HG03097 (cell line): ENCODE measurements at regions not wholly inside any gene's neighbourhood (a gene's known extent, or its start where the extent isn't known, plus 50 kb on each side); places are given as distances from the start of the nearest gene placed in this dataset.

ENCODE experiments used
- ATAC-seq: cut with Tn5 transposase; IDR thresholded peaks from one replicate; pipeline ENCODE4 v1.9.1; 2021; ENCODE audit not compliant: unreplicated experiment, low FRiP score

DNA sequence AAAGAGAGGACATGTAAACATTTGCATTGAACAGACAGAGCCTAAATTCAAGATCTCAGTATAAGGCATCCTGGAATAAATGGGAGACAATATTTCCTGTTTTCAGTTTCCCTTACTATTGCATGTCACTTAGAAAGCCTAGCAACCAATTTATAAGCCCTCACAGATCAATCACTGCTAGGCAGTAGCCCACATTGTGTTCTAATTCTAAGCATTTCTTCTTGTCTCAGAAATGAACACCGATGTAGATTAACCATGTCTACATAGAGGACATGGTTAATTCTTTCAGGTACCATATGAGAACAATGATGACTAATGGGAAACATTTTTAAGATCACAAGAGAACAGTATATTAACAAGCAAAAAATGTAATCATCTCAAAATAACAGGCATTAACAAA is 79.6 kb upstream of the HMHB1 start:
- ATAC-seq = no peak

DNA sequence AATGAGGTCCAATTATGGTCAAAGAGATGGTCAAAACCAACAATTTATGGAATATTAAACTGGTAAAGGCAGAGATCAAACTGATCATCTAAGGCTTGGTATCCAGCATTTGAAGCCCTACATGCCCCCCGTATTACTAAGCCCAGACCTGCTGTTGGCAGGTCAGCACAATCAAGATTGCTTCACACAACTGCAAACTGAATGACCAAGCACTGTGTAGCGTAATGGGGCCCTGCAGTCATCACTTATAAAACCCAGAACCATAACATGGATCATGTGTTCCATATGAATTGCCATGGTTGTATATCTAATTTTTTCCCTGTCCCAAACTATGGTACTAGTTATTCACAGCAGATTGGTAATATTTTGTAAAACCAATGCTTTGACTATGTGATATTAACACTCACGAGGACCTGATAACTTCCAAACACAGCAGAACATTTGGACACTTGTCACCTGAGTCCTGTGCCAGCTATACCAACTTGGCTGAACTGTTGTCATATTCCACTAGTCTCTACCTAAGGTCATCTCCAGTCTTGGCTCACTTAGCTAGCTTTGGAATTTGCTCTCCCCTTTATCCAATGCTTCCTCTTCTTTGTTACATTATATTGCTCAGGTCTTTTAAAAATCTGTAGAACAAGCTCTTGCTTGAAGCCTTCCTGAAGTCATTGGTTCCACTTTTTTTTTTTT is 81.7 kb upstream of the HMHB1 start:
- no peak for ATAC-seq

DNA sequence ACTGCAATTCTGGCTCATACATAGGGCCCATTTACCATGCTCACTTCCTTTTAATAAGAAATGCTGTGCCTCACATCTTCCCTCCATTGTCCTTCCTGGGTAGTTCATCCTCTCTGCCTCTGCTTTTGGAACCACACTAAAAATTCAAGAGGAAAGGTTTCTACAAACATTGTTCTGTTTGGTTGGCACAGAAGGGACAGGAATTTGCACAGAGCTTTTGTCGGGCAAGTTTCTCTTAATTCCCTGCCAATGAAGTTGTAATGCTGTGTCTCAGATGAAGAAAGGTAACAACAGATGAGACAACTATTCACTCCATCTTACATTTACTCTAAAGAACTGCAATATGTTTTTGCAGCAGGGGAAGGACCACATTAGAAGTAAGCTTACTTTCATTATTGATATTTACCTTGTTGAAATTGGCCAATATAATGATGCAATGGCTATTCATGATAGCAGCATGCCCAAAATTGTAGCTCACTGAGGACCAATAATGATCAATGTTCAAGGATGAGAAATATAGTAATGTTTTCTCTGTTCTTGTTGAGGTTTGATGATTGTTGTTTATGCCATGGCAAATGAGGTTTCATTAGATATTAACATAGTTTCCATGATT is 82.5 kb upstream of the HMHB1 start:
- no peak for ATAC-seq

DNA sequence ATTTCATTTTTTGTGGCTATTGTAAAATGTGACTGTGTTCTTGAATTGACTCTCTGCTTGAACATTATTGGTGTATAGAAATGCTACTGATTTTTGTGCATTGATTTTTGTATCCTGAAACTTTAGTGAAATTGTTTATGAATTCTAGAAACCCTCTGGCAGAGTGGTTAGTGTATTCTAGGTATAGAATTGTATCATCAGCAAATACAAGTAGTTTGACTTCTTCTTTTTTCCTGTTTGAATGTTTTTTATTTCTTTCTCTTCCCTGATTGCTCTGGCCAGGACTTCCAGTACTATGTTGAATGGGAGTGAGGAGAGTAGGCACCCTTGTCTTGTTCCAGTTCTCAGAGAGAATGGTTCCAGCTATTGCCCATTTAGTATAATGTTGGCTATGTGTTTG is 88.8 kb upstream of the HMHB1 start:
- ATAC-seq = no peak

DNA sequence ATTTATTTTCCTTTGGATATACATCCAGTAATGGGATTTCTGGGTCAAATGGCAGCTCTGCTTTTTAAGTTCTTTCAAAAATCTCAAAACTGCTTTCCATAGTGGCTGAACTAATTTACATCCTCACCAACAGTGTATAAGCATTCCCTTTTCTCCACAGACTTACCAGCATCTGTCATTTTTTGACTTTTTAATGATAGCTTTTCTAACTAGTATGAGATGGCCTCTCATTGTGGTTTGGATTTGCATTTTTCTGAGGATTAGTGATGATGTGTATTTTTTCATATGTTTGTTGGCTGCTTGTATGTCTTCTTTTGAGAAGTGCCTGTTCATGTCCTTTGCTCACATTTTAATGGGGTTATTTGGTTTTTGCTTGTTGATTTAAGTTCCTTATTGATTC is 90.0 kb upstream of the HMHB1 start:
- no peak for ATAC-seq

DNA sequence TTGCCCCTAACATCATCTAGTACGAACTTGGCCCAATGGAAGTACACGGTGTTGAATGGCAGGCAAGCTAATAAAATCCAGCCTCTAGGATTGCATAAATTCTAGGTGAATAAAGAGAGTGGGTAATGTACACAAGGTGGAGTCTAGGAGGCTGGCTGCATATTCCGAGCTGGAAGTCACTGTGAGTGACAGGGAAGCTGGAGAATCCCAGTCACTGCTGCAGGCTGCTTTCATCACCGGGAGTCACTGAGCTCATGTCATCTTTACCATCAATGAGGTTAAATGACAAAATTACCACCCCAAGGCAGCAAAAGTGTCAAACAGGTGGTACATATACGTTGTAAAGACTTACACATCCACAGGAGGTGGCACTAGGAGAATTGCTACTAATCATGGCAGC is 91.3 kb upstream of the HMHB1 start:
- no peak for ATAC-seq

DNA sequence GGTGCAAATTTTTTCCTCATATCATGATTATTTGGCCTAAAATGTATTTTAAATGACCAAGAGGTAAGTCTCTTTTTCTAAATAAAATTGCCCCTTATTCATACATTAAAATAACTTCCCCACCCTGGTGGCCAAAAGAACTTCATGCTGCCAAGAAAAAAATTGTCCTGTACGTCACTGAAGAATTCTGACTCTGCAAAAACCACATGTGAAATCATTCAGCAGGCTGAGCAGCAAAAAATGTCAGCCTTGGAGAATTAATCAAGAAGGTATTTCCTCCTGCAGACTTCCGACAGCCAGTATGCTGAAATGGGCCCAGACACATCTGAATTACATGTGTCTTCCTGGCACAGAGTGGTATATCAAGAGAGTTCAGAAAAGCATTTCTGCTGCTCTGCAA is 94.6 kb upstream of the HMHB1 start:
- no peak for ATAC-seq

DNA sequence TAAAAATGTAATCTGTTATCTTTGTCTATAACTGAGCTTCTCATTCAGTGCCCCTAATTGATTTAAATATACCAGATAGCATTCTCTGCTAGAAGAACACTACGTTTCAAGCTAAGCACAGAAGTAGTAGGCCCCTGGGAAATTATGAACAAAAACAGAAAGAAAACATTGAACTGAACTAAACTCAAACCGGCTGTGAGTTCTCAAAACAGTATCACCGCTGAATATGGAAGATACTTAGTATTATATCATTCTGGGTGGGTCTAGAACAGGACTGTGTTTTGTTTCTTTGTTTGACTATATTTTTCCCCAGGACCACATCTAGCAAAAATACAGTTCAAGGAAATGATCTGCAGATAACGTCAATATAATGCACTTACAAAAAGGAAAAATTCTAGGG is 95.1 kb upstream of the HMHB1 start:
- no peak for ATAC-seq

DNA sequence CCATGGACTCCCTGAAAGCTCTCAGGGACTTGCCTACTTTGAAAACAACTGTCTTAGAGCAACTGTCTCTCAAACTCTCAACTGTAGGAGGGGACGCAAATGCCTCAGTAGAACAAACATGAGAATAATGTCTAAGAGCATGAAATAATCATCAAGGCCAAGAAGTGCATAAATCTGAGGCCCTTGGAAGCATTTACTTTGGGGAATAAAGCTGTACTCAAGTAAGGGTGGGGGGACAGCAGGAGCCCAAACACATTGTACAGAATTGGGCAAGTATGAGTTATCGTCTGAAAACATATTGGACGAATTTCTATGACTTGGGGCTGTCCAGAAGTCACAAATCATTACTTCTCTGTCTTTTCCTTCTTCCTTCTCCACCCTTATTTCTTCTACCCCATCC is 96.3 kb upstream of the HMHB1 start:
- ATAC-seq = no peak

DNA sequence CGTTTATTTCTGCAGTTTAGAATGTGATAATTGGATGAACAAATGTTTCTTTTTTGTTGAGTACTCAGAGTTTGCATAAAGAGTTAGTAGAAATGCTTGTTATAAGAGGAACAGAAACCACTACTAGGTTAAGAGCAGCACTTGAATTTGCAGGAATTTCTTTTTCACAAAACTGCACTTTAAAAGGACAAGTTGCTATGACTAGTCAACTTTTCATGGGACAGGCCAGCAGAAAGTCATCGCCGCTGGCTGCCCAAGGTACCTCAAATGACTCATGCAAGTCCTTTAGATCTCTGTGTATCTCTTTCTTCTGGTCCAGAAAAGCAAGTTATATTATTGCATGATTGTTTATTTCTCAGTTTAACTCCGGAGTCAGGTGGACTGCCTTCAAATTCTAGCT is 97.3 kb upstream of the HMHB1 start:
- no peak for ATAC-seq

DNA sequence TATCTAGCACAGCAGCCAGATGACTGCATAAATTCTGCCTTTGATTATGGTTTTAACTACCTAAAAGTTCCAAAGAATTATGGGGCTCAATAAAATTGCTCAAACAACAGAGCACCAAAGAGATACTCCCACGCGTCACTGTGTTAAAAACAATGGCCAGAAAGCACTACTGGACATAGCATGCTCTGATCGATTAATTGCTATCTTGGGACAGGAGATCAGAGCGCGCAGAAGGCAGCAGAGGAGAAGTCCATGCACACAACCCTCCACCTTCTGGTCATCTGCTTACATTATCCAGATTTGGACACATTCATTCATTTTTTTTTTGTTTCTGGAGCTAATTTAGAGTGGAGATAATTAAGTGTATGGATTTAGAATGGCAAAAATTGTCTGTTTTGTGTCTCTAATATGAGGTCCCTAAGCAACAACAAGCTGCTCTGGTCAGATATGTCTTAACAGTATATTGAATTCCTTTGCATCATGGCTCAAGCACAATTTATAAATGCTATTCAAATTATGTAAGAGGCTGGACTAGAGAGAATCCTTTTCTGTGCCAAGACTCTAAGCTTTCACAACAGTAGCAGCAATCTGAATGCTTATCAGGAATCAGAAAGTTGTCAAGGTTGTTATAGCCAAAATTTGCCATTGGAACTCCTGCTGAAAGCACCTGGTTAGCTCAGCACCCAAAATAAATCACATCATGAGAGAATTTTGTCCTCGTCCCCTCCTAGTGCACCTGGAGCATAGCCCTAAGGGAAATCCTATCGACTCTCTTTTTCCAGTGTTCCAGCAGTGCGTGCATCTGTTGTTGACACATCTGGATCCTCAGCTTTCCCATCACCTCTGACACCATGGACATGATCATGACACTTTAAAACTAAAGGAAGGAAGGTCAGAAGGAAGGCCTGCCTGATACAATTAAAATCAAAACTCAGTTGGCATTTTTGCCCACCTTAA is 98.6 kb upstream of the HMHB1 start:
- no peak for ATAC-seq

DNA sequence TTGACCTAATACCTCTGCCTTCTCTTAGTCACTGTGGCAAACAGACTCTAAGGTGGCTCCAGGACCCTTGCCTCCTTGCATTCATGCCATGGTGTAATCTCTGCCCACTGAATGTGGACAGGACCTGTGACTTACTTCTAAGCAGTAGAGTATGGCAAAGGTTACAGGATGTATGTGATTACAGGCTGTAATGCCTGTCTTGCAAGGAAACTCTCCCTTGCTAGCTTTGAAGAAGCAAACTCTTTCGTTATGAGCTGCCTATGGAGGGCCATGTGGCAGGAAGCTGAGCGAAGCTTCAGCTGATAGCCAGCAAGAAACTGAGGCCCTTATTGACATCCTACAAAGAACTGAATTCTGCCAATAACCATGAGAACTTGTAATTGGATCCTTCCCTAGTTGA is 103.3 kb upstream of the HMHB1 start:
- ATAC-seq = no peak

DNA sequence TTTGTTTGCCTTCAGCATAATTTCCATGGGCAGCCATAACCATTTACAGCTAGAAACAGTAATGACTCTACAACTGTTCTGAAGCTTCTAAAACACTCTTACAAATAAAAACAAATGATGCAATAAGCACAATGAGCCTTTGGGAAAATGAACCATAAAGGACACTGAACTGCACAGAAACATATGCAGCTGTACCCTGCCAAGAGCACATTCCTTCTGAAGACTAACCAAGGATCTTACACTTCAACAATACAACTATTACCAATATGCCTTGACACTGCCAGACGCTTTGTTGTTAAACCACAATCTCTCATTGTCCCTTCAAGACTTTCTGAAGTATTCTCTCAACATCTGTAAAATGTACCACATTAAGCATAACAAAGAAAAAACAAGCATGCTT is 104.2 kb upstream of the HMHB1 start:
- ATAC-seq = no peak

DNA sequence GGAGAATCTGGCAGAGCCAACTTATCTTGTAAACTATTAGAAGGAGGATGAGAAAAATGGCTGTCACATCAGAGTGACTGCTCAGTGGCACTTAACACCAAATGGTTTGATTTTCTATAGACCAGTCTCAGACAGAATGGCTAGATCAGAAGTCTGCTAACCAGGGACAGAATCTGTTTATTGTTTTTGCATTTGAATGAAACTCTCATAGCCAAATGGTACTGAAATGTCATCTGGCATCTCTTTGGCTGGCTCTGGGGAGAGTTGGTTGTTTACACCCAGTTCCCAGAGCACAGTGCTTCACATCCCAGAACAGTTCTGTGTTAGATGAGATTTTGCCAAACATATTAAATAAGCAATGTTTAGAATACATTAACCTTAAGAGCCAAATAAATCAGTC is 106.6 kb upstream of the HMHB1 start:
- ATAC-seq = no peak

DNA sequence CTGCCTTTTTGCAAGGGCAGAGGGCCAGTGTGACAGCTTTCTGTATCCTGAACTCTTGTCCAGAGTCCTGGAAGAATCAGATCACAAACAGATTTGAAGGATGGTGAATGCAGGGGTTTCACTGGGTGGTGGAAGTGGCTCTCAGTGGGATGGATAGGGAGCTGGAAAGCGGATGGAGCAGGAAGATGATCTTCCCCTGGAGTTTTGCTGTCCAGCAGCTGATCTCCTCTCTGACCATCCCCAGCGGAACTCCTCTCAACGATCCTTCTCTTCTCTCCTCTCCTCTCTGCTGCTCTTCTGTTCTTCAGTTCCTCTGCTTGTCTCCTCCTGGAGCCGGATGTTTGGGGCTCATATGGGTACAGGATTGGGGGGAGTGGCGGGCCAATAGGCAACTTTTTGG is 108.3 kb upstream of the HMHB1 start:
- no peak for ATAC-seq

DNA sequence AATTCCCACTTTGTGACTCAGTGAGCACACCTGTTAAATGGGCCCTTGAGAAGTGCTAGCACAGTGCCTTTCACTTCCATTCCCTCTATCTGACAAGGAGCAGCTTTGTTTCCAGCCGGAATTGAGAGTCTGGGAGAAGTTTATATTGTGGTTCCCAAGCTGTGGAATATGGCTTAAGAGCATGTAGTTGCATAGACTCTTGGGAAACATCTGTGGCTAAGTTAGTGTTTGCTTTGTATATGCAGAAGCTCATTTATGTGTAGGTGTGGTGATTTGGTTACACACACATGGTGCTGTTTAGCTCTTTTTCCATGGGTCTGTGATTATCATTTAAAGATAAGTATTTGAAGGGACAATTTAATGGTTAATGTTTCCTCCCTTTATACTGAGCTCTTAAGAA is 110.5 kb upstream of the HMHB1 start:
- no peak for ATAC-seq

DNA sequence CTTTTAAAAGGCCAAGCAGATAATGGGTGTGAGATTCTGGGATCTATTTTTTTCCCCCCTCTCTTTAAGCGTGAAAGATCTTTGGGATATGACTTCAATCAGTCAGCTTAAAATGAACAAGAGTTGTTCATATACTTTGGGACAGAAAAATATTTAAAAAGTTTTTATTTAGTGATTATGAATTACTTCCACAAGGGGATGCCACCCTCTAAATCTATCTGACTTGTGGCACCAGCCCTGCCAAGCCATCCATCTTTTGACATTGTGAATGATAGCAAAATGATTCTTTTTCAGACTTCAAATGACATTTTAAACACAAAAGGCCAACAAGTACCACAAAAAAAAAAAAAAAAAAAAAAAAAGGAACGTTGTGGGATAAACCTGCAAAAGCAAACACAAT is 111.0 kb upstream of the HMHB1 start:
- ATAC-seq = no peak

DNA sequence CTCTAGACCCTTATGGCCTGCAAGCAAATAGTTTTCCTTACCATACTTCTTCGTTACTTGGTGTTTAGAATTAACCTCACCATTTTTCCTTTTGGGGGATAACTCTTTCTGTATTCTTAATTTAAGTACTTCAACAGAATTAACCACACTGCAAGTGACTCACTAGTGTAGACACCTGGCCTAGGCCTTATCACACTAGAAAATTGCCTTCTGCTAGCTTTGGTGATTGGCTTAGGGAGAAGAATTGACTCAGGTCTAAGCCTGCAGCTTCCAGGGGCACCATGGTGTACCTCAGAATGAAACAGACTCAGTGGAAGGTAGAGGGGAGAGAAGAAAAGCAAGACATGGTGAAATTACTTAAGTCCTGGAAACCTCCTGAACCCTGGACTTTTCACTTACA is 112.8 kb upstream of the HMHB1 start:
- no peak for ATAC-seq

DNA sequence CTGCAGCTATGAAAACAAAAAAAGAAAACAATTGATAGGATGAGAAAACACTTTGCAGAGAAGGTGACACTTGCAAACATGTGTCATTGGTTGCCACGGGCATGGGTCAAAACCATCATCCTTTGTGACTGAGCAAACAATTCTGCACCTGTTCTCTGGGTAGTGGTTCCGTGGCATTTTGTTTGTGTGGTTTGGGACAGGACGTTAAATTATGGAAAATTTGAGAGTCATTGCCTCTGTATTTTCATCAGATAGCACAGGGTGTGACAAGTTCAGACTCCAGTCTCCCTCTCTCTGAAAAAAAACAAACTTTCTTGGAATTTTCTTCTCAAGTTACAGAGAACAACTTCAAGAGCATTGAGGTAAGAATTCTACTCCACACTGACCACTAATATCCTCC is 113.4 kb upstream of the HMHB1 start:
- ATAC-seq = no peak

DNA sequence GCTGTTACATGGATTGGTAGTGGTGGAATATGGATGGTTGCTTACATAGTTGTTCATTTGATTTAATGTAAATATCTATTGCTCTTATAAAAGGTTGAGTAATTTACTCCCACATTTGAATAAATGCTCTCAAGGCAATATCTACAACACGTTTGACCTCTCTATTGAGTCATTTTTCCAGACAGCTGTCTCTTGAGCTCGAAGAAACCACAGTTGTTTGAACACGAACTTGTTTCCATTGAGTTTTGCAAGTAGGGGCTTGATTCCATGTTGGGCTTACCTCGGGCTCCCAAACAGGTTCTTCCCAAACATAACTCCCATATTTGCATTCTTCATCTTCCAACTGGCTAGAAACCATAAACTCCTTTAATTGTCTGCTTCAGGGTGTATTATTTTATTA is 115.0 kb upstream of the HMHB1 start:
- ATAC-seq = no peak

DNA sequence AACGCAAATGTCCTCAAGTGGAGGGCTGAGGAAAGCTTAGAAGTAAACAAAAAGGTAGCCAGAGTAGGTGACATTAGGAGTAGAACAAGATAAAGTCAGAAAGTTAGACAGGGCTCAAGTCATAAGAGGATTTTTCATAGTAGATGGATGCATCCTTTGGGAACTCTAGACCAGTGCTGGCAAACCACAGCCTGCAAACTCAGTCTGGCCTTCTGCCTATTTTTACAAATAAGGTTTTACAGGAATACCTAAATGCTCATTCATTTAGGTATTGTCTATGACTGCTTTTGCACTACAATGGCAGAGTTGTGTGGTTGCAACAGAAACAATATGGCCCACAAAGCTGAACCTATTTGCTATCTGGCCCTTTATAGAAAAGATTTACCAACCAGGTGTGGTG is 116.0 kb upstream of the HMHB1 start:
- no peak for ATAC-seq
